ENCODE measurements at regions not wholly inside any gene's neighbourhood (a gene's known extent, or its start where the extent isn't known, plus 50 kb on each side); places are given as distances from the start of the nearest gene placed in this dataset.
"Not testable (repeated sequence)": the region's sequence is repeated elsewhere in the genome, so short reads cannot be mapped to it uniquely, and the experiment has no call there.

GRCh38 chr7:13097499-13097898 lies 410.1 kb downstream of the ARL4A start:
- no peaks in the 10 kb centered on the region for H3K36me3 ChIP-seq (ENCODE audit: insufficient read depth, low read length)
- no peak overlapping the region for H2AFZ ChIP-seq (ENCODE audit: low read depth, low read length)
- no peaks in the 10 kb centered on the region for H3K27me3 ChIP-seq (ENCODE audit: insufficient read depth, low read length)
- no peaks in the 10 kb centered on the region for H3K9me3 ChIP-seq (ENCODE audit: low read length)
- no peak overlapping the region for H3K4me3 ChIP-seq (ENCODE audit: low read length)
- no peaks in the 10 kb centered on the region for H3K4me1 ChIP-seq (ENCODE audit: insufficient read depth, low read length)

- Histone ChIP-seq H2AFZ (ENCODE audit: low read depth, low read length) (no peak overlapping the region), H3K36me3 (ENCODE audit: insufficient read depth, low read length) (no peaks in the 10 kb centered on the region), H3K27me3 (ENCODE audit: insufficient read depth, low read length) (no peaks in the 10 kb centered on the region), H3K4me3 (ENCODE audit: low read length) (no peak overlapping the region), H3K9me3 (ENCODE audit: low read length) (no peaks in the 10 kb centered on the region), H3K4me1 (ENCODE audit: insufficient read depth, low read length) (no peaks in the 10 kb centered on the region)
Observed at GRCh38 chr7:13098161-13098560, 410.7 kb downstream of the ARL4A start.

GRCh38 chr7:13099154-13099795 lies 411.8 kb downstream of the ARL4A start:
- H3K27me3 ChIP-seq (ENCODE audit: insufficient read depth, low read length), result no peaks in the 10 kb centered on the region
- H3K4me1 ChIP-seq (ENCODE audit: insufficient read depth, low read length), result no peaks in the 10 kb centered on the region
- no peak overlapping the region for H3K4me3 ChIP-seq (ENCODE audit: low read length)
- H3K36me3 ChIP-seq (ENCODE audit: insufficient read depth, low read length), result no peaks in the 10 kb centered on the region
- H2AFZ ChIP-seq (ENCODE audit: low read depth, low read length), result no peak overlapping the region
- peaks cover 4% of the 10 kb centered on the region for H3K9me3 ChIP-seq (ENCODE audit: low read length)

- Histone ChIP-seq H3K36me3 (ENCODE audit: insufficient read depth, low read length) (no peaks in the 10 kb centered on the region), H3K4me1 (ENCODE audit: insufficient read depth, low read length) (no peaks in the 10 kb centered on the region), H3K9me3 (ENCODE audit: low read length) (peaks cover 4% of the 10 kb centered on the region), H3K27me3 (ENCODE audit: insufficient read depth, low read length) (no peaks in the 10 kb centered on the region), H3K4me3 (ENCODE audit: low read length) (no peak overlapping the region), H2AFZ (ENCODE audit: low read depth, low read length) (no peak overlapping the region)
Observed at GRCh38 chr7:13104128-13104527, 416.7 kb downstream of the ARL4A start.

GRCh38 chr7:13105209-13105608 lies 417.8 kb downstream of the ARL4A start:
- no peak overlapping the region for H3K4me3 ChIP-seq (ENCODE audit: low read length)
- no peak overlapping the region for H2AFZ ChIP-seq (ENCODE audit: low read depth, low read length)
- peaks cover 4% of the 10 kb centered on the region for H3K9me3 ChIP-seq (ENCODE audit: low read length)
- no peaks in the 10 kb centered on the region for H3K4me1 ChIP-seq (ENCODE audit: insufficient read depth, low read length)
- H3K27me3 ChIP-seq (ENCODE audit: insufficient read depth, low read length), result no peaks in the 10 kb centered on the region
- no peaks in the 10 kb centered on the region for H3K36me3 ChIP-seq (ENCODE audit: insufficient read depth, low read length)

- Histone ChIP-seq H2AFZ (ENCODE audit: low read depth, low read length) (no peak overlapping the region), H3K9me3 (ENCODE audit: low read length) (peaks cover 4% of the 10 kb centered on the region), H3K27me3 (ENCODE audit: insufficient read depth, low read length) (no peaks in the 10 kb centered on the region), H3K4me1 (ENCODE audit: insufficient read depth, low read length) (no peaks in the 10 kb centered on the region), H3K36me3 (ENCODE audit: insufficient read depth, low read length) (no peaks in the 10 kb centered on the region), H3K4me3 (ENCODE audit: low read length) (no peak overlapping the region)
Observed at GRCh38 chr7:13106513-13106912, 419.1 kb downstream of the ARL4A start.

- Histone ChIP-seq H3K4me3 (ENCODE audit: low read length) (no peak overlapping the region), H3K4me1 (ENCODE audit: insufficient read depth, low read length) (no peaks in the 10 kb centered on the region), H3K27me3 (ENCODE audit: insufficient read depth, low read length) (no peaks in the 10 kb centered on the region), H3K9me3 (ENCODE audit: low read length) (peaks cover 4% of the 10 kb centered on the region), H3K36me3 (ENCODE audit: insufficient read depth, low read length) (no peaks in the 10 kb centered on the region), H2AFZ (ENCODE audit: low read depth, low read length) (no peak overlapping the region)
Observed at GRCh38 chr7:13107291-13107690, 419.9 kb downstream of the ARL4A start.

GRCh38 chr7:13108061-13108460 lies 420.6 kb downstream of the ARL4A start:
- Histone ChIP-seq H3K9me3 (ENCODE audit: low read length) (peaks cover 4% of the 10 kb centered on the region), H3K27me3 (ENCODE audit: insufficient read depth, low read length) (no peaks in the 10 kb centered on the region), H3K36me3 (ENCODE audit: insufficient read depth, low read length) (no peaks in the 10 kb centered on the region), H3K4me3 (ENCODE audit: low read length) (no peak overlapping the region), H2AFZ (ENCODE audit: low read depth, low read length) (no peak overlapping the region), H3K4me1 (ENCODE audit: insufficient read depth, low read length) (no peaks in the 10 kb centered on the region)

GRCh38 chr7:13109201-13109600 lies 421.8 kb downstream of the ARL4A start:
- Histone ChIP-seq H3K9me3 (ENCODE audit: low read length) (no peaks in the 10 kb centered on the region), H3K4me3 (ENCODE audit: low read length) (no peak overlapping the region), H3K27me3 (ENCODE audit: insufficient read depth, low read length) (no peaks in the 10 kb centered on the region), H3K36me3 (ENCODE audit: insufficient read depth, low read length) (no peaks in the 10 kb centered on the region), H3K4me1 (ENCODE audit: insufficient read depth, low read length) (no peaks in the 10 kb centered on the region), H2AFZ (ENCODE audit: low read depth, low read length) (no peak overlapping the region)

- H3K4me1 ChIP-seq (ENCODE audit: insufficient read depth, low read length), result peaks cover 5% of the 10 kb centered on the region
- H2AFZ ChIP-seq (ENCODE audit: low read depth, low read length), result no peak overlapping the region
- H3K4me3 ChIP-seq (ENCODE audit: low read length), result no peak overlapping the region
- H3K27me3 ChIP-seq (ENCODE audit: insufficient read depth, low read length), result no peaks in the 10 kb centered on the region
- no peaks in the 10 kb centered on the region for H3K9me3 ChIP-seq (ENCODE audit: low read length)
- no peaks in the 10 kb centered on the region for H3K36me3 ChIP-seq (ENCODE audit: insufficient read depth, low read length)
Observed at GRCh38 chr7:13110107-13110506, 422.7 kb downstream of the ARL4A start.

- no peaks in the 10 kb centered on the region for H3K9me3 ChIP-seq (ENCODE audit: low read length)
- H3K36me3 ChIP-seq (ENCODE audit: insufficient read depth, low read length), result no peaks in the 10 kb centered on the region
- H3K4me1 ChIP-seq (ENCODE audit: insufficient read depth, low read length), result peaks cover 16% of the 10 kb centered on the region
- no peak overlapping the region for H2AFZ ChIP-seq (ENCODE audit: low read depth, low read length)
- no peak overlapping the region for H3K4me3 ChIP-seq (ENCODE audit: low read length)
- H3K27me3 ChIP-seq (ENCODE audit: insufficient read depth, low read length), result no peaks in the 10 kb centered on the region
Observed at GRCh38 chr7:13111230-13111629, 423.8 kb downstream of the ARL4A start.

- not testable (repeated sequence) for H3K4me3 ChIP-seq (ENCODE audit: low read length); H3K36me3 ChIP-seq (ENCODE audit: insufficient read depth, low read length); H2AFZ ChIP-seq (ENCODE audit: low read depth, low read length); H3K27me3 ChIP-seq (ENCODE audit: insufficient read depth, low read length); H3K9me3 ChIP-seq (ENCODE audit: low read length)
- peaks cover 31% of the 10 kb centered on the region for H3K4me1 ChIP-seq (ENCODE audit: insufficient read depth, low read length)
Observed at GRCh38 chr7:13114240-13114639, 426.8 kb downstream of the ARL4A start.

- H3K9me3 ChIP-seq (ENCODE audit: low read length), result no peaks in the 10 kb centered on the region
- H3K4me3 ChIP-seq (ENCODE audit: low read length), result no peak overlapping the region
- no peaks in the 10 kb centered on the region for H3K36me3 ChIP-seq (ENCODE audit: insufficient read depth, low read length)
- H3K27me3 ChIP-seq (ENCODE audit: insufficient read depth, low read length), result no peaks in the 10 kb centered on the region
- peaks cover 31% of the 10 kb centered on the region for H3K4me1 ChIP-seq (ENCODE audit: insufficient read depth, low read length)
- H2AFZ ChIP-seq (ENCODE audit: low read depth, low read length), result peak overlapping the region; percentile 62
Observed at GRCh38 chr7:13115157-13115772, 427.8 kb downstream of the ARL4A start.

GRCh38 chr7:13115855-13116254 lies 428.4 kb downstream of the ARL4A start:
- Histone ChIP-seq H3K27me3 (ENCODE audit: insufficient read depth, low read length) (no peaks in the 10 kb centered on the region), H3K36me3 (ENCODE audit: insufficient read depth, low read length) (no peaks in the 10 kb centered on the region)

More at GRCh38 chr7:13115855-13116254, 428.4 kb downstream of the ARL4A start:
- Histone ChIP-seq H3K4me1 (ENCODE audit: insufficient read depth, low read length) (peaks cover 31% of the 10 kb centered on the region), H3K4me3 (ENCODE audit: low read length) (no peak overlapping the region), H3K9me3 (ENCODE audit: low read length) (no peaks in the 10 kb centered on the region), H2AFZ (ENCODE audit: low read depth, low read length) (peak overlapping the region; percentile 62)

All from neuron (in vitro differentiated cells).